ACHN (cell line): ENCODE measurements at regions not wholly inside any gene's neighbourhood (a gene's known extent, or its start where the extent isn't known, plus 50 kb on each side); places are given as distances from the start of the nearest gene placed in this dataset.

Experiments used
- DNase-seq: peaks from one replicate; pipeline ENCODE4 v3.0.0-alpha.2; 2015
- in situ Hi-C: cut with HindIII; loops from 2 replicates; pipeline ENCODE4 v1.10.0; 2017; ENCODE audit warnings: low sequenced_read_pairs, low pct_ligation_motif_present, low pct_unique_long_range_greater_than_20kb

- DNase-seq: no peak
- in situ Hi-C loops: no loop called here
Measured at GRCh38 chr9:22363421-22363887, 83.2 kb upstream of the DMRTA1 start.

GRCh38 chr9:22373636-22374035 lies 73.0 kb upstream of the DMRTA1 start:
- no peak for DNase-seq
- in situ Hi-C loops: no loop called here

GRCh38 chr9:22374051-22374450 lies 72.6 kb upstream of the DMRTA1 start:
- in situ Hi-C loops: no loop called here
- no peak for DNase-seq

DNA sequence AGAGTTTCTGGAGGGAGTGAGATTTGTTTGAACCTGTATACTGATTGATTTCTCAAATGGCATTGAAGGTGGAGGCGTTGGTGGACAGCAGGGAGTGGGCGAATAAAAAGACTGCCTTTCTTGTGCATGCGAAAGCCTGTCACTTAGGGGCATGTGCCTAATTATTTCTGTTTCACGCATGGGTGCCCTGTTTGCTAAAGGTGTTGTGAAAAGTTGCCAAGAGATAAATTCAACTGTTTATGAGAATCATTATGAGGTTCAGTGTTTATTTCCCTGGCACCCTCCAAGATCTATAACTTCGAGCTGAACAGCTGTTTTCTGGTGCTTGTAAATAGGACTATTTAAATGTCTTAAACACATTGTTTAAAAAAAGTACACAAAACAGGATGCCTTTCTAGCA lies 67.4 kb upstream of the DMRTA1 start:
- no peak for DNase-seq
- in situ Hi-C loops: no loop called here

DNA sequence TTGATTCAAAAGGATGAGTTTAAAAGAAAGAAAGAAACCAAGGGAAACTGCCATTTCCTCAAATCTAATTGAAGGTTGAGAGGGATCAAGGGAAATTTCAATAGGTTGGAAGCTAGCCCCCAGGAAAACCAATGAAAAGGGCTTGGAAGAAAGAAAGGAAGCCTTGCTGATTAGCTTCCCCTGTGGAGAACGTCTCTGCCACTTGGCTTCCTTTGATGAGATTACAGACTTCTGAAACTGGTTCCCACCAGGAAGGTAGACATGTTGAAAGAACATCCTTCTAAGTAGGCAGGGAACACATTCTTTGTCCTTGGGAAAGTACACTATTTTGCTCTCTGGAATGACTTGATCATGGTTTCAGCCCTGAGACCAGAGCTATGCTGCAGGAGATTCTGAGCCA lies 65.5 kb upstream of the DMRTA1 start:
- DNase-seq: no peak
- in situ Hi-C loops: no loop called here

GRCh38 chr9:22382331-22382730 lies 64.3 kb upstream of the DMRTA1 start:
- in situ Hi-C loops: no loop called here
- no peak for DNase-seq

GRCh38 chr9:22383718-22384117 lies 62.9 kb upstream of the DMRTA1 start:
- in situ Hi-C loops: no loop called here
- no peak for DNase-seq

GRCh38 chr9:22389271-22389670 lies 57.4 kb upstream of the DMRTA1 start:
- in situ Hi-C loops: no loop called here

GRCh38 chr9:22392523-22392922 lies 54.1 kb upstream of the DMRTA1 start:
- no peak for DNase-seq
- in situ Hi-C loops: no loop called here

More at GRCh38 chr9:22389271-22389670, 57.4 kb upstream of the DMRTA1 start:
- no peak for DNase-seq

GRCh38 chr9:22395687-22396141 lies 50.9 kb upstream of the DMRTA1 start:
- in situ Hi-C loops: no loop called here
- DNase-seq: no peak
